NCI-H1105 (cell line): ENCODE measurements at regions not wholly inside any gene's neighbourhood (a gene's known extent, or its start where the extent isn't known, plus 50 kb on each side); places are given as distances from the start of the nearest gene placed in this dataset.
"Not testable (repeated sequence)": the region's sequence is repeated elsewhere in the genome, so short reads cannot be mapped to it uniquely, and the experiment has no call there.

Experiments
- DNase-seq: peaks from one replicate; lab custom pipeline; 2025; lab: John Stamatoyannopoulos, UW

DNA sequence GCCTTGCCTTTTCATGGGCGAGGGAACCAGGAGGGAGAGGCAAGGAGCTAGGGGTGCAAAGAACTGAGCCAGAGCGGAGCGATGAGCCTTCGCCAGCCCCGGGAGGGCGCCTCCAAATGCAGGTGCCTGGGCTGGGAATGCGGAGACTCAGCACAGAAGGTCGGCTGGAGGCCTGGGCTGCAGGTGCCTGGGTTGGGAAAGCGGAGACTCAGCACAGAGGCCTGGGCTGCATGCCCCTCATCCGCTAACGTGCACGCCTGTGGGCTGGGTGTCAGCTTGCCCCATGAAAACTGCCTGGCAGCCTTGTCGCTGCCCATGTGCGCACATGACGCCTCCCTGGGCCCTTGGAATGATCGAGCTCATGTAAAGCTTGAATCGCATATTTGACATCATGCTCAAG is 51.8 kb downstream of the POM121L12 start:
- DNase-seq, result no peak

- no peak for DNase-seq
These were observed 58.8 kb downstream of the POM121L12 start for GRCh38 chr7:53094191-53094590.

DNA sequence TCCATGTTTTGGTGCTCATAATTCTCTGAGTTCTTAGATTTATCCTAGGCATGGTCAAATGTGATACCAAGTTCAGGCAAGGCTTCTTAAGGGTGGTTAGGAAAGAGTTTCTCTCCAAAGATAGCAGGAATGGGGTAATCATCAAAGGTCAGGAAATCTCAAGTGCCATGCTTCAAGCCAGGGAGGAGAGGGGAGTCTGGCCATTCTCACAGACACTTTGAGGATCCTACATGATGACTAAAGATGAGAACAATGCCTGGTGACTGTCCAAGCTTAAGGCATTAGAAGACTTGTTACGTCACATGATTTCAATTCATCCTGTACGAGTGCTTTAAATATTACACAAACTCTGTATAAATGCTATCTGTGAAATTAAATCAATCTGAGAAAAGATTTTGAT is 59.4 kb downstream of the POM121L12 start:
- DNase-seq, result no peak

GRCh38 chr7:53095731-53096501 is 60.5 kb downstream of the POM121L12 start:
- no peak for DNase-seq

GRCh38 chr7:53100091-53100490 is 64.7 kb downstream of the POM121L12 start:
- DNase-seq, result no peak

DNA sequence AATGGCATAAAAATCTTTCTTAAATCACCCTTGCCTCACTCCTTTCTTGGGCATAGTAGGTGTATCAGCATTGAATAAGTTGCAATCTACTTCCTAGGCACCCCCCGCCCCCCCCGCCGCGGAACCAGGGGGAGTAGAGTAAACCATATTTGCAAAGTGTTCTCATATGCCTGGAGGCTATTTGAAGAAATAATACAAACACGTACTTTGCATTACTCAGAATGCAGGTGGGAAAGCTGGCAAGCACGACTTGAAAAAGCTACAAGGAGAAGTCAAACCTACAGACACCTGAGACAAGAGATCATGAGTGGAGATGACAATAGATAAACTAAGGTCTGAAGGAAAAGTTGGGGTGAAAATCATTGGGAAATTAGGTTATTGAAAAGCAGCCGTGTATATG is 65.6 kb downstream of the POM121L12 start:
- DNase-seq, result no peak

- no peak for DNase-seq
These were observed 75.0 kb downstream of the POM121L12 start for GRCh38 chr7:53110425-53110824.

DNA sequence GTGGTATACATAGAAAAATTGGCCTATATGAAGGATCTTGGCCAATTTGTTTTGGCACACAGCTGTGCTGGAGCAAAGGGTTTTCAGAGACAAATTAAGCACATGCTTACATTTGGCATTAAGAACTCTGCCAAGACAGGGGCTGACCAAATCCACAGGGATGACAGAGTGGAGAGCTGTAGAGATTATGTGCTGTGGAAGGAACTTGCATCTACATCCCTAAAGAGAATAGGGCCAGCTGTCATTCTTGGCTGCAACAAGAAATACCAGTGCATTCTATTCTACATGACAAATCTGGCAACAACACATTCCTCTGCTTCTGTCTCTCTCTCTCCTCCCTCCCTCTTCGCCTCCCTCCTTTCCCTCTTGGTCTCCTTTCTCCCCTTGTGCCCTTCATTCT is 75.6 kb downstream of the POM121L12 start:
- DNase-seq, result no peak

GRCh38 chr7:53113424-53113823 is 78.0 kb downstream of the POM121L12 start:
- DNase-seq, result no peak

- no peak for DNase-seq
These were observed 84.1 kb downstream of the POM121L12 start for GRCh38 chr7:53119514-53119941.

- DNase-seq, result no peak
These were observed 85.9 kb downstream of the POM121L12 start for GRCh38 chr7:53121374-53121773.

DNA sequence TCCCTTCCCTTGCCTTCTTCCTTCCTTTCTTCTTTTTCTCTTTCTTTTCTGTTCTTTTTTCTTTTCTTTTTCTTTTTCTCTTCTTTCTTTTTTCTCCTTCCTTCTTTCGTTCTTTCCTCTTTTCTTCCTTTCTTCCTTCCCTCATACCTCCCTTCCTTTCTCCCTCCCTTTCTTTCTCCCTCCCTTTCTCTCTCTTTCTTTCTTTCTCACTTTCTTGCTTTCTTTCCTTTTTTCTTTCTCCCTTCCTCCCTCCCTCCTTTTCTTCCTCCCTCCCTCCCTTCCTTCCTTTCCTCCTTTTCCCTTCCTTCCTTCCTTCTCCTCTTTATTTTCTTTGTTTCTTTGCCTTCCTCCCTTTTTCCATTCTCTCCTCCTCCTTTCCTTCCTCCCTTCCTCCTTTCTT is 96.3 kb downstream of the POM121L12 start:
- DNase-seq, result no peak

- DNase-seq, result no peak
These were observed 116.1 kb downstream of the POM121L12 start for GRCh38 chr7:53151496-53151895.

DNA sequence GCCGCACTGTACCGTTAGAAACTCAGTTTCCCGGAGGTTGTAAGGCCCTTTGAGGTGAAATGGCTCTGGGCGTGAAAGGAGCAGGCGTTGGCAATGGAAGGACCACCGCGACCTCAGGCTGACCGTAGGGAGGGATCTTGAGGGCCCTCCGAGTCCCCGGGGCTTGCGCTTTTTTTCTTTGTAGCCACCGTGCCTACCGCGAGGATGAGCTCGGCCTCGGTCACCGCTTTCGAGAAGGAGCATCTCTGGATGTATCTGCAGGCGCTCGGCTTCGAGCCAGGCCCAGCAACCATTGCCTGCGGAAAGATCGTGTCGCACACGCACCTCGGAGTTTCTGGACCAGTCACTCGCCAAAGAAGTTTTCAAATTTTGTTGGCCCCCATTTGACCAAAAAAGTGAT is 151.8 kb downstream of the POM121L12 start:
- not testable (repeated sequence) for DNase-seq

DNA sequence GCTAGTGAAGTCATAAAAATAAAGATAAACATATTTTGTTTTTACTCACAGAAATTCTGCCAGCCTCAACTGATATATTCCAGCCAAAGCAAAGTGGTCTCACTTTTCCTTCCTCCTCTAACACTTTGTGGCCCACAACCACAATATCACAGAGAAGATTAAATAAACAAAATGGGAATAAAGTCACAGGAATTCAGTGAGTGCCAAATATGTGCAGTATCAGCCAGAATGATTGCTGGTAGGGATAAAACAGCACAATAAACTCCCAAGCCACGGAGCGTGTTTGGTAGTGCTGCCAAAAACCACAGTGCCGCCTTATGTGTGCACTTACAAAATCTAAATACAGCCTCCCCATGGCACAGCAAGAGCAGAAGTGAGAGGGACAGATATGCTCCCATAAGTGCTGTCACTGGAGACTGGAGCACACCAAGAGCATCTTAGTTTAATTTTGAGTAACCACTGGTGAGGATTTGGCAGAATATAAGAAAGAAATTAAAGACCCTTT is 155.8 kb downstream of the POM121L12 start:
- no peak for DNase-seq

- no peak for DNase-seq
These were observed 156.5 kb downstream of the POM121L12 start for GRCh38 chr7:53191836-53192443.

- DNase-seq, result no peak
These were observed 169.6 kb downstream of the POM121L12 start for GRCh38 chr7:53205006-53205405.

GRCh38 chr7:53209129-53209528 is 173.7 kb downstream of the POM121L12 start:
- no peak for DNase-seq

DNA sequence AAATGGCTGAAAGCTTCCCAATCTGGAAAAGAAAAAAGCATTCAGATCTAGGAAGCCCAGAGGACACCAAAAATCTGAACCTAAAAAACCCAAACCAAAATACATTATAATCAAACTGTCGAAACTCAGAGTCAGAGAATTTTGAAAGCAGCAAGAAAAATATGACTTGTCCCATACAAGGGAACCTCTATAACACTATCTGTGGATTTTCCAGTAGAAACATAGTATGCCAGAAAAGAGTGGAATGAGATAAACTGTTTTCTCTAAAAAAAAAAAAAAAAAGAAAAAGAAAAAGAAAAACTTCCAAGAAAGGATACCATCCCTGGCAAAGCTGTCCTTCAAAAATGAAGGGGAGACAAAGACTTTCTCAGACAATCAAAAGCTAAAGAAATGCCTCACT is 179.0 kb downstream of the POM121L12 start:
- no peak for DNase-seq

DNA sequence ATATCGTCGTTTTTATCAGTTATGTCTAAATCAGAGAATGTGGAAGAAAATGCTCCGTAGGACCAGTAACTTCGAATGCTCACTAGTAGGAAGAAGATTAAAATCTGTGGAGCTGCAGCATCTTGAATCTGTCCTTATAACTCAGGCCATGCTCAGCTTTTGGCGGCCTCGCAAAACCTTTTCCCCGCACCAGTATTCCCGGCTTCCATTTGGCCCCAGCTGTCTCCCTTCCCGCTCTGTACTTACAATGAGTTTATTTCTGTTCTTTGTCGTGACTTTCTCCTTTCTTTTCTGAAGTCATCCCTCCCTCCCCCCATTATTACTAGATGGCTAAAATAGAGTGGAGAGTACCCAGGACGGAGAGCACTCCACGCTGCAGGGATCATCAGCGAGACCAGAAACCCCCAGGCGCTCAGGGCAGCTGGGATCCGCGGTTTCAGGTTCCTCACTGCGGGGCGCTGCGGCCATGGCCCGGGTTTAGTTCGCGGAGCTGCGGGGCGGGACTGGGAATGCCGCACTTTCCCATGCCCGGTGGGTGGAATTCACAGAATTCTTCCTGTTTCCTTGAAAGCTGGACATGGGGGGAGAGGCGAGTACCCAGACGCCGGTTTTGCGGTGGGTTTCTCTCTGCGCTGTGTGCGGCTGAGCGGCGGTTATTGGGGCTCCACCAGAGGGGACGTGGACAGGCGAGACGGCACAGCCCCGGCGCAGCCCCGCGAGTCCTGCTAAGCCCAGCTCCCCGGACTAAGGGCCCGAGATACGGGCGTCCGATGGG is 183.5 kb downstream of the POM121L12 start:
- DNase-seq, result no peak

- DNase-seq, result no peak
These were observed 193.8 kb downstream of the POM121L12 start for GRCh38 chr7:53229202-53229601.

GRCh38 chr7:53237344-53237913 is 202.0 kb downstream of the POM121L12 start:
- DNase-seq, result no peak
